NCI-H2196 treated with DMSO at 0.1 percent for 48 hours (cell line): ENCODE measurements at regions not wholly inside any gene's neighbourhood (a gene's known extent, or its start where the extent isn't known, plus 50 kb on each side); places are given as distances from the start of the nearest gene placed in this dataset.
A peak's percentile ranks its signal among the peaks of the same experiment; 100 is the strongest.

Experiments
- DNase-seq: peaks from one replicate; lab custom pipeline; 2025; ENCODE audit not compliant: unreplicated experiment; lab: John Stamatoyannopoulos, UW

- DNase-seq: no peak
Measured at GRCh38 chr9:96044401-96044800, 168.9 kb downstream of the ERCC6L2 start.

GRCh38 chr9:96040591-96041461 lies 165.3 kb downstream of the ERCC6L2 start:
- DNase-seq: no peak

DNA sequence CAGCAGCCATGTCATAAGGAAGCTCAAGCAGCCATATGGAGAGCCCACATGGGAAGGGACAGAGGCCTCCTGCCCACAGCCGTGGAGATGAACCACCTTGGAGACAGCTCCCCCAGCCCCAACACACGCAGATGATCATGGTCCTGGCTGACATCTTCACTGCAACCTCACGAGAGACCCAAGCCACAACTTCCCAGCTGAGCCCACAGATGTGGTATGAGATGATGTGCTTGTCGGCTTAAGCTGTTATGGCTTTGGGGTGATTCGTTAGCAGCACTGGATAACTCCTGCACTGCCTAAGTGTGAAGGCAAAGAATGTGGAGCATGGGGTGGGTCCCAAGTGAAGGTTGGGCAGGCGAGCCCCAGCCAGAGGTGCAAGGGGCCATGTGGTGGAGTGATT lies 163.4 kb downstream of the ERCC6L2 start:
- DNase-seq: no peak

DNA sequence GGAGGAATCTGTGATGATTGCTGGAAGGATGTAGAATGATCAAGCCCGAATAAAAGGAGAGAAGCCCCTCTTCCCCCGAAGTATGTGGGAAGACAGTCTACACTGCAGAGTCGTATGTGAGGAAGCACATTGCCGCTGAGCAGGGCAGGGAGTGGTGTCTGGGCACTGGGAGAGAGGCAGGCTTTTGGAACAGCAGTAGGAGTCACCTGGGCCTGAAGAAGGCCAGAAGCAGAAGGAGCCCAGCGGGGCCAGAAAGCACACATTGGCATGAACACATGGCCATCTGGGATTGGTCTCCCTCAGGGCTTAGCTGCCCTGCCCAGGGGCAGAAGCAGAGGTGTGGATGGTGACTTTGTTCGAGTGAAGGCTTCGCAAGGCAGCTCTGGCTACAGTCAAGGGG lies 162.8 kb downstream of the ERCC6L2 start:
- no peak for DNase-seq

GRCh38 chr9:96034553-96035122 lies 159.1 kb downstream of the ERCC6L2 start:
- no peak for DNase-seq

DNA sequence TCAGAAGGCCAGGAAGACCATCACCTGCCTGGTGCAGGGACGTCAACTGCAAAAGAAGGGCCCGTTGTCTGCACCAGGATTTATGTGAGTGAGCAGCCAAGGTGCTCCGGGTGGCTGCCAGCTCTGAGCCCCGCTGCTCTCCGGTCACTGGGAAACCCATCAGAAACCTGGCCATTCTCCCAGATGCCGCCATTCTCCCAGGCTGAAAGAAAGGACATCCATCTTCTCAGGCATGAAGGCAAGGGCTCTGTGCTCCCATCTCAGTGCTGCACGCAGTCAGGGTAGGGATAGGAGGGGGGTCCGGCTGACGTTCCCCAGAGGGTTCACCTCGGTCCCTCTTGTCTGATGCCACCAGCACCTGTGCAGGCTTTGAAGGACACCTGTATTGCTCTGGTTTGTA lies 158.4 kb downstream of the ERCC6L2 start:
- DNase-seq: no peak

GRCh38 chr9:96031916-96032534 lies 156.5 kb downstream of the ERCC6L2 start:
- no peak for DNase-seq

GRCh38 chr9:96031366-96031824 lies 155.9 kb downstream of the ERCC6L2 start:
- peak; percentile 48 for DNase-seq

- no peak for DNase-seq
Measured at GRCh38 chr9:96029722-96030530, 154.4 kb downstream of the ERCC6L2 start.

- DNase-seq: no peak
Measured at GRCh38 chr9:96027251-96028131, 152.0 kb downstream of the ERCC6L2 start.

GRCh38 chr9:96026655-96027213 lies 151.2 kb downstream of the ERCC6L2 start:
- no peak for DNase-seq

GRCh38 chr9:96025995-96026602 lies 150.6 kb downstream of the ERCC6L2 start:
- no peak for DNase-seq

GRCh38 chr9:96023486-96023885 lies 148.0 kb downstream of the ERCC6L2 start:
- no peak for DNase-seq

DNA sequence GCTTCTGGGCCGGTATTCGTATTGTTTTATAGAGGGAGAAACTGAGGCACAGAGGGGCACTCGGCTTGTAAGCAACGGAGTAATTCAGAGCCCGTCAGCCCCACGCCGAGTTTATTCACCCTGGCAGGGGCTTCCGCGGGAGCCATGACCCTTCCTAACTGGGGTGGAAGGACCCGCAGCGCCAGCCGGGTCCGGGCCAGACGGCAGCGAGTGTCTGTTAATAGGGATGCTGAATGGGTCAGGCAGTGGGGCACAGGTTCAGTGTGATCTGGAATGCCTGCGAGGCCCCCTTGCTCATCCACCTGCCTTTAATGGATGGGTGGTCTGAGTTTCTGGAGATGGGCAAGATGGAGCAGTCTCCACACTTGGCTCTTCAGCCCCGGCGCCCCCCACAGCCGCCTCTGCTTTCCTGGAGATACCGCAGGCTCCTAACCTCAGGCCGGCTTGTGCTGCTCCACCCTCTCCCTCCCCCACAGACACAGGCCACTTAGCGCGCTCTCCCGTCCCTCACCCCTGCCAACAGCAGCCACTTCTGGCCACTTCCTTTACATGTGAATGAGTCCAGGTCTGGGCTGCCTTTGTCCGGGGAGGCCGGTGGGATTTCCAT lies 147.1 kb downstream of the ERCC6L2 start:
- DNase-seq: no peak

- DNase-seq: no peak
Measured at GRCh38 chr9:96021551-96022444, 146.3 kb downstream of the ERCC6L2 start.

DNA sequence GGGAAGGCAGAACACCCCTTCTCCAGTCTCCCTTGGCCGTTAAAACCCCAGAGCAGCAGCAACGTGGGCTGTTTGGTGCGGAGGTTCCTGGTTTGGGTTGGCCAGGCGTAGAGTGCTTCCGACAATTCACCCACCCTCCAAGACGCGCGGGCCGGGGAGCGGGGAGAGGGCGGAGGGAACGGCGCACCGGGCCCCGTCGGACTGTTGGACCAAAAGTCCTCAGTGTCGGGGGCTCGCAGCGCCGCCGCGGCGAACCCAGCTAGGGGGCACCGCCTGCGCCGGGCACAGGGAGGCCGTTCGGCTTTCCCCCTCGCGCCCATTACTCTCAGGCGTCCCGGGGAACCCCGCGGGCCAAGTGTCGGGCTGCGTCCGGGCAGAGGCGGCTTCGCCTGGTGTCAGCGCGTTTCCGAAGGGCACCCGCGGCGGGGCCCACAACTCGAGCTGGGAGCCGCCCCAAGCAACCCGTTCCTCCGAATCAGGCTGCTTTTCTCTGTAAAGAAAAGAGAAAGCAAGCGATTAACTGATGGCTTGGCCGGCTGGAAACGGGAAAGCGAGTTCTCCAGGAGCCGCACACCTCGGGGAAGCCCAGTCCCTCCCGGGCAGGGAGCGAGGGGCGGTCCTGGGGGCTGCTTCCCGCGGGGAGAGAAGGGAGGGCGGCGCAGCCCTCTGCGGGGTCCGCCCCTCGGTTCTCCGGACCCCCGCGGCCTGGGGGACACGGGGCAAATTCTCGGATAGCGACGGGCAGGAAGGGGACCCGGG lies 145.5 kb downstream of the ERCC6L2 start:
- DNase-seq: no peak

DNA sequence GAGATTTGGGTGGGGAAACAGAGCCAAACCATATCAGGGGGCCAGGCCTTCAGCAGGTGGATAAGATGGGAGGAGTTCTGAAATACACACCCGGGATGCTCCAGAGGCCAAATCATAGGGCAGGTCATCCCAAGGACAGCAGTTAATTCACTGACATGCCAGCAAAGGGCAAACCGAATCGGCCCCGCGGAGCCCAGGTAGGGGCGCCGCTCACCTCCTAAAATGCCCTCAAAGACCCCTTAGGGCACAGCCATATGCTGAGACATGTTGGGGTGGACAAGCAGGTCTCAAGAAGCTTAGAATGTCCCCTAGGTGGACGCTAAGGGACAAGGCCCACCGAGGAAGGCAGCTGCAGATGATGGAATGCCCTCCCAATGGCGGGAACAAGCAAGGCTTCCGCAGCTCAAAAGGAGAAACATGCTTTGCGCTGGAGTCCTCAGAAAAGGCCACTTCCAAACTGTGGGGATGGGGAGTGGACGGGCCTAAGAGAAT lies 144.9 kb downstream of the ERCC6L2 start:
- no peak for DNase-seq
